Neural cell (in vitro differentiated cells): ENCODE measurements at regions not wholly inside any gene's neighbourhood (a gene's known extent, or its start where the extent isn't known, plus 50 kb on each side); places are given as distances from the start of the nearest gene placed in this dataset.

ENCODE experiments used
- H2AFZ ChIP-seq: fragments of 200-600, 300-800 bp; sonication (generic), shearing (Covaris generic); 2 replicates; pipeline ENCODE4 v1.6.0; 2014; ENCODE audit warnings: low read depth, mild to moderate bottlenecking, antibody characterized with exemption, low read length, moderate library complexity
- H3F3A ChIP-seq: fragments of 200-600 bp; shearing (Covaris generic); 2 replicates; pipeline ENCODE4 v1.6.1; 2016; ENCODE audit warnings: mild to moderate bottlenecking, moderate library complexity, mixed read lengths, antibody characterized with exemption, low read length; ENCODE audit not compliant: insufficient read depth, poor library complexity, severe bottlenecking
- H3K27ac ChIP-seq: fragments of 200-600, 300-800 bp; sonication (generic), shearing (Covaris generic); 2 replicates; pipeline ENCODE4 v1.5.1; 2014; ENCODE audit warnings: mild to moderate bottlenecking, low read length, moderate library complexity
- H3K27me3 ChIP-seq: fragments of 300-800, 200-600 bp; sonication (generic), shearing (Covaris generic); 2 replicates; pipeline ENCODE4 v1.6.0; 2014; ENCODE audit warnings: mild to moderate bottlenecking, low read depth, low read length, moderate library complexity; ENCODE audit not compliant: insufficient read depth
- H3K36me3 ChIP-seq: fragments of 300-800, 200-600 bp; sonication (generic), shearing (Covaris generic); 2 replicates; pipeline ENCODE4 v1.5.1; 2014; ENCODE audit warnings: mild to moderate bottlenecking, antibody characterized with exemption, low read length, moderate library complexity; ENCODE audit not compliant: insufficient read depth
- H3K4me2 ChIP-seq: fragments of 300-800, 200-600 bp; sonication (generic), shearing (Covaris generic); 2 replicates; pipeline ENCODE4 v1.6.0; 2014; ENCODE audit warnings: mild to moderate bottlenecking, low read length
- H3K4me3 ChIP-seq: fragments of 300-800, 200-600 bp; sonication (generic), shearing (Covaris generic); 2 replicates; pipeline ENCODE4 v1.5.1; 2014; ENCODE audit warnings: mild to moderate bottlenecking, low read length, moderate library complexity
- H3K79me2 ChIP-seq: fragments of 200-600 bp; shearing (Covaris generic); replicated peaks from 2 replicates; pipeline ENCODE4 v1.6.0; 2014; ENCODE audit warnings: mild to moderate bottlenecking, low read length, moderate library complexity; ENCODE audit not compliant: insufficient read depth
- H3K9ac ChIP-seq: fragments of 300-800, 200-600 bp; sonication (generic), shearing (Covaris generic); 2 replicates; pipeline ENCODE4 v1.6.1; 2016; ENCODE audit warnings: mild to moderate bottlenecking, low read length, mixed read lengths
- H3K9me2 ChIP-seq: fragments of 200-600 bp; shearing (Covaris generic); 2 replicates; pipeline ENCODE4 v1.6.1; 2016; ENCODE audit warnings: mild to moderate bottlenecking, low read length, mixed read lengths; ENCODE audit not compliant: insufficient read depth
- H3K9me3 ChIP-seq: fragments of 200-600, 300-800 bp; sonication (generic), shearing (Covaris generic); 2 replicates; pipeline ENCODE4 v1.6.1; 2016; ENCODE audit warnings: mild to moderate bottlenecking, mixed run types, low read length, moderate library complexity, mixed read lengths
- H4K20me1 ChIP-seq: fragments of 200-600 bp; shearing (Covaris generic); 2 replicates; pipeline ENCODE4 v1.6.1; 2016; ENCODE audit warnings: mild to moderate bottlenecking, mixed run types; ENCODE audit not compliant: insufficient read depth
- CTCF ChIP-seq: fragments of 450-650 bp; IDR thresholded peaks from 2 replicates; pipeline ENCODE4 v1.5.1; 2014; ENCODE audit warnings: antibody characterized with exemption, mild to moderate bottlenecking, moderate library complexity; ENCODE audit not compliant: poor library complexity, severe bottlenecking
- EP300 ChIP-seq: fragments of 450-650 bp; conservative IDR thresholded peaks from 2 replicates; pipeline ENCODE4 v1.6.1; 2014; ENCODE audit warnings: antibody characterized with exemption, mild to moderate bottlenecking, moderate library complexity; ENCODE audit not compliant: poor library complexity, severe bottlenecking
- EZH2 ChIP-seq: fragments of 200-600, 300-800 bp; shearing (Covaris generic), sonication (generic); IDR thresholded peaks from 2 replicates; pipeline ENCODE4 v1.6.1; 2014; ENCODE audit warnings: antibody characterized with exemption, low read length, borderline replicate concordance, mild to moderate bottlenecking; ENCODE audit not compliant: insufficient read depth, poor library complexity, severe bottlenecking
- MXI1 ChIP-seq: fragments of 450-650 bp; conservative IDR thresholded peaks from 2 replicates; pipeline ENCODE4 v1.6.1; 2014; ENCODE audit warnings: antibody characterized with exemption, mild to moderate bottlenecking; ENCODE audit not compliant: poor library complexity, severe bottlenecking
- POLR2AphosphoS5 ChIP-seq: IDR thresholded peaks from 2 replicates; pipeline ENCODE4 v1.6.1; 2012
- RAD21 ChIP-seq: fragments of 450-650 bp; conservative IDR thresholded peaks from 2 replicates; pipeline ENCODE4 v1.6.1; 2014; ENCODE audit warnings: antibody characterized with exemption, mild to moderate bottlenecking, moderate library complexity
- REST ChIP-seq: IDR thresholded peaks from 2 replicates; pipeline ENCODE4 v1.6.1; 2012; ENCODE audit warnings: borderline replicate concordance
- SMC3 ChIP-seq: fragments of 450-650 bp; conservative IDR thresholded peaks from 2 replicates; pipeline ENCODE4 v1.6.1; 2014; ENCODE audit warnings: antibody characterized with exemption, mild to moderate bottlenecking, moderate library complexity; ENCODE audit not compliant: poor library complexity
- TAF1 ChIP-seq: IDR thresholded peaks from 2 replicates; pipeline ENCODE4 v1.6.1; 2012; ENCODE audit warnings: low read depth

- Histone ChIP-seq H3K9me3 (no peaks in the 10 kb centered on the region), H3K36me3 (no peaks in the 10 kb centered on the region), H3K4me2 (no peak overlapping the region), H3K9ac (no peak overlapping the region), H2AFZ (no peak overlapping the region), H3F3A (no peaks in the 10 kb centered on the region), H4K20me1 (no peaks in the 10 kb centered on the region), H3K27me3 (no peaks in the 10 kb centered on the region), H3K27ac (no peak overlapping the region), H3K4me3 (no peak overlapping the region), H3K9me2 (no peaks in the 10 kb centered on the region), H3K79me2 (peaks cover 7% of the 10 kb centered on the region)
- TF ChIP-seq TAF1: no peak
- no peak for TF ChIP-seq POLR2AphosphoS5
- no peak for TF ChIP-seq EP300
- TF ChIP-seq SMC3: no peak
Observed at GRCh38 chr6:21969192-21969591, 327.6 kb downstream of the PRL start.

- no peaks in the 10 kb centered on the region for H3K36me3 ChIP-seq
- H3F3A ChIP-seq: no peaks in the 10 kb centered on the region
- H3K9me3 ChIP-seq: no peaks in the 10 kb centered on the region
- H3K4me3 ChIP-seq: peak overlapping the region; percentile 8
- peaks cover 11% of the 10 kb centered on the region for H3K79me2 ChIP-seq
- H3K27me3 ChIP-seq: no peaks in the 10 kb centered on the region
- H3K4me2 ChIP-seq: peak overlapping the region; percentile 33
- TF ChIP-seq CTCF (no peak), TAF1 (no peak), RAD21 (no peak), MXI1 (no peak), REST (peak; percentile 86), POLR2AphosphoS5 (no peak), SMC3 (no peak), EZH2 (no peak), EP300 (no peak)
- no peak overlapping the region for H2AFZ ChIP-seq
- H3K9ac ChIP-seq: peak overlapping the region; percentile 29
- H4K20me1 ChIP-seq: no peaks in the 10 kb centered on the region
- peak overlapping the region; percentile 69 for H3K27ac ChIP-seq
- H3K9me2 ChIP-seq: no peaks in the 10 kb centered on the region
Observed at GRCh38 chr6:21970569-21971300, 326.1 kb downstream of the PRL start.
